Fibroblast of the aortic adventitia (primary cell): ENCODE measurements at regions not wholly inside any gene's neighbourhood (a gene's known extent, or its start where the extent isn't known, plus 50 kb on each side); places are given as distances from the start of the nearest gene placed in this dataset.

Experiments used
- DNase-seq: peaks from one replicate; pipeline ENCODE4 v3.0.0-alpha.2; 2010; ENCODE audit warnings: low read depth
- H3K4me3 ChIP-seq: 2 replicates; pipeline ENCODE4 v1.5.1; 2011; ENCODE audit warnings: low read depth, mild to moderate bottlenecking, control low read depth, low read length, moderate library complexity
- TF ChIP-seq, protein P1 (sequence below): IDR thresholded peaks from 2 replicates; pipeline ENCODE4 v1.5.1; 2011; ENCODE audit warnings: mild to moderate bottlenecking, low read length, control low read depth, inconsistent platforms; ENCODE audit not compliant: insufficient read depth

DNA sequence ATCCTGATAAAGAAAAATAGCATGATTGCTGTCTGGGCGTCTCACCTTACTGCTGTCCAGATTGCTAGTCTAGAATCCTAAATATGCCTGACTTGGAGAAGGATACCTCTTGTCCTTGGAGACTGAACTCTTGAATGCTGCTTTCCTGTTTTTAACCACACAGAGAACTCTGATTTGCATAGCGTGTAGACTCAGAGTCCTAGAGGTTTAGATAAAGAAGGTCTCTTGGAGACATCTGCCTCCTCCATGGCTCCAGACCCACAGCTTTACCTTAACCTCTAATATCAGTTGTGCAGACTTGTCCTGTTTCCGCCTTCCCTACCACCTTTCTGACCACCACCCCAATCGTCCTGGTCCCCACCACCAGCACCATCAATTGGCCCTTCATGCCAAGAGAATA lies 292.6 kb upstream of the CYRIA start:
- H3K4me3 ChIP-seq = no peak overlapping the region
- DNase-seq = no peak
- TF ChIP-seq, protein P1, sequence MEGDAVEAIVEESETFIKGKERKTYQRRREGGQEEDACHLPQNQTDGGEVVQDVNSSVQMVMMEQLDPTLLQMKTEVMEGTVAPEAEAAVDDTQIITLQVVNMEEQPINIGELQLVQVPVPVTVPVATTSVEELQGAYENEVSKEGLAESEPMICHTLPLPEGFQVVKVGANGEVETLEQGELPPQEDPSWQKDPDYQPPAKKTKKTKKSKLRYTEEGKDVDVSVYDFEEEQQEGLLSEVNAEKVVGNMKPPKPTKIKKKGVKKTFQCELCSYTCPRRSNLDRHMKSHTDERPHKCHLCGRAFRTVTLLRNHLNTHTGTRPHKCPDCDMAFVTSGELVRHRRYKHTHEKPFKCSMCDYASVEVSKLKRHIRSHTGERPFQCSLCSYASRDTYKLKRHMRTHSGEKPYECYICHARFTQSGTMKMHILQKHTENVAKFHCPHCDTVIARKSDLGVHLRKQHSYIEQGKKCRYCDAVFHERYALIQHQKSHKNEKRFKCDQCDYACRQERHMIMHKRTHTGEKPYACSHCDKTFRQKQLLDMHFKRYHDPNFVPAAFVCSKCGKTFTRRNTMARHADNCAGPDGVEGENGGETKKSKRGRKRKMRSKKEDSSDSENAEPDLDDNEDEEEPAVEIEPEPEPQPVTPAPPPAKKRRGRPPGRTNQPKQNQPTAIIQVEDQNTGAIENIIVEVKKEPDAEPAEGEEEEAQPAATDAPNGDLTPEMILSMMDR = no peak

DNA sequence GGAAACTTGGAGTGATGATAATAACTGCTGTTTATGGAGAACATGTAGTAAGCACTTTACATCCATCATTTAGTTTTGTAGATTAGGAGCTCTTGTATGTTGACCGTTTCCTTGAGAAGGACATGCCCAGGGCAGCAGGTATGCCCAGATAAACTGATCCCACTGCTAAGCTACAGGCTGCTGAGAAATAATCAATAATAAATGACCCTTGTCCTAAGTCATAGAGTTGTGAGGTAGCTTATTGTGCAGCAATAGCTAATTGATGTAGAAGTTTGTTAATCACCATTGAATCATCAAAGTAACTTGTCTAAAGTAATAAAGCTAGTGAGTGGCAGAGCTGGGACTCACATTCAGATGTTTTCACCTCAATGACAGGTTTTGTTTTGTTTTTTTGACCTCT lies 287.2 kb upstream of the CYRIA start:
- no peak for DNase-seq
- H3K4me3 ChIP-seq = no peak overlapping the region
- TF ChIP-seq, protein P1 = no peak

DNA sequence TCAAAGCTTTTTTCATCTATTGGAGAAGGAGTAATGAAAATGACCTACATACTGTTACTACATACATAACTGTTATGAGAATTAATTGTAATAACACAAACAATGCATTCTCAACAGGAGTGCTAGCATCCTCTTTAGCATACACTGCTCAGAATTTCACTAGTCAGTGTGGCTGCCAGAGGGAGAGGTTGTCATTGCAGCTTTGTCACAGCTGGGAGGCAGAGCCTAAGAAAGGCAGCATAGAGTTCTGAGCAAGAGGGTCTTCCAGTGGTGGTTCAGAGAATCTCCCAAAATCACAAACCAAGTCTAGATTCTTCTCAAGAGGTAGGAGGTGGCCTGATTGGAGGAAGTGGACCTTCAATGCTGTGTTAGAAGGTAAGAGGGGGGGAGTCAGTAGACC lies 286.7 kb upstream of the CYRIA start:
- no peak for DNase-seq
- no peak overlapping the region for H3K4me3 ChIP-seq
- TF ChIP-seq, protein P1 = no peak

DNA sequence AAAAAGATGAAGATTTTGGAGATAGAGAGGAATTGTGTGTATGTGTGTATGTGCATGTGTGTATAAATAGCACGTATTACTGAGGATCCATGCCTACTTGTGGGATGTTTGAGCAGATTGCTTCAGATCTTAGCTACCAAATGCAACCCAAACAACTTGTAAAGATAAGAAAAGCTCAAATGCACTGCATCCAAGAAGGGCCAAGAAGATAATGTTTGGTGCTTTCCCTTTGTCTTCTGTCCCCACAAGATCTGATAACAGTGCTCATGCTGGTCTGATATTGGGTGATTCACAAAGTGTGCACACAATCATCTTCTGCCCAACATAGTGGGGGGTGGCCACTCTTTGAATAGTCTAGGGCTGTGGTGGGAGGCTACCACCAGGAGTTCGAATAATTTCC lies 284.8 kb upstream of the CYRIA start:
- TF ChIP-seq, protein P1 = no peak
- no peak for DNase-seq

DNA sequence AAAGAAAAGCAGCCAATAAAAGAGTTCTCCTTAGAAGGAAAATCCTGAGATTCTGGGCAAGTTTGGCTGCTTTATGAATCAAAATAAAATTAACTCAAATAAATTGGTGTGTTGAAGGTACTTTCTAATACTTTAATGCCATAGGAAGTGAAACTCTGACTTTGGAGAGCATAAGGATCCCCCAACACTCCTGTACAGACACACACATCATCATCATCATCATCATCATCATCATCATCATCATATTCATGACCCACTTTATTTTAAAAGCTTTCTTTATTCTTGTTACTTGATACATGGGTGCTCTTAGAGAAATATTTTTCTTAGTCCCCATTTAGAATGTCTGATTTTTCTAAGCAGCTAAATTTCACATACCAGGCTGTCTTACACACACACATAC lies 283.1 kb upstream of the CYRIA start:
- H3K4me3 ChIP-seq = no peak overlapping the region
- no peak for DNase-seq
- TF ChIP-seq, protein P1 = no peak

More for the DNA sequence above, 284.8 kb upstream of the CYRIA start:
- H3K4me3 ChIP-seq = no peak overlapping the region

DNA sequence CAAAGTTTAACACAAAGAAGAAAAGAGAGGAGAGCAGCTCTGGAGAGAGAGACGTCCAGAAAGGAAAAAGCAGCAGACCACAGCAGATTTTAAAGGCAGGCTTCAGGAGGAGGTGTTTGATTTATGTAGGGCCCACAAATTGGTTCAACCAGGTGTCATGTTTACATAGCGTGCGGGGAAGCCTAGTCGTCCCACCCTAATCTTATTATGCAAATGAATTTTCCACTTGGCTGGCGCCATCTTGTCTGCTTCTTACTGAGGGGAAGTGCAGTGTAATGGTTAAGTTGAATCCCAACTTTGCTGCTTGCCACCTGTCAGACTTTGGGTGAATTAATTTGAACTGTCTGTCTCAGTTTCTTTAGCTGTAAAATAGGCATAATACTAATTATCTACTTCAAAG lies 282.4 kb upstream of the CYRIA start:
- no peak for DNase-seq
- TF ChIP-seq, protein P1 = no peak
- H3K4me3 ChIP-seq = no peak overlapping the region

DNA sequence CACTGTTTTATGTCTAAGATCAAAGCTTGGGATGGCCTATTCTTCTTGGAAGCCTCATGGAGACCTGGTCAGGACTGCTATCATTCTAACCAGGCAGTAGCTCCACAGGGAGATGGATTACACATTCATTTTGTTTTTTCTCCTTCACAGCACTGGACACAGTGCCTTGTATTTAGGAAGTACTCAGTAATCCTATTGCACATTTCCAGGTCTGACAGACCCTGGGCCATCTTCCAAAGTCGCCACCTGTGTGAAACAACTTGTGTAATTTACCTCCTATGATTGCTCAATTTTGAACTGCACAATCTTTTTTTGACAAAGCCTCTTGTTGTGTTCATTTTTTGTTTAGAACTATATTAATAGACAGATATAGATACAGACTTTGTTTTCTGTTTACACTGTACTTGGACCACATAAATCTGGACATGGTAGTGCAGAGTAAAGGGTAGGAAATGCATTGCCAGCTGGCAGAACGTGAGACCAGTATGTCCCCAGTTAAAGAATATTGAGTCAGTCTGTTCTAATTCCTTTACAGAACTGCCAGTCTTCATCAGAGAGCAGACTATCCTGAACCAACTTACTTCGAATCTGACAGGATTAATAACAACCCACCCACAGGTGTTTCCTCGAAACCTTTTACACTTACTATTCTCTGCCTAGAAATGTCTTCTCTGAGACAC lies 277.8 kb upstream of the CYRIA start:
- TF ChIP-seq, protein P1 = no peak
- DNase-seq = no peak
- H3K4me3 ChIP-seq = no peak overlapping the region
